A549 (cell line): ENCODE measurements at regions not wholly inside any gene's neighbourhood (a gene's known extent, or its start where the extent isn't known, plus 50 kb on each side); places are given as distances from the start of the nearest gene placed in this dataset.

ENCODE experiments used
- ATAC-seq, 2 experiments: fragments of 200-7000 bp in 1 of 2; fragments of >200 bp in 1 of 2; cut with Nextera tagmentation in 1 of 2; cut with Tn5 transposase in 1 of 2; 3 replicates each; pipeline versions ENCODE4 v1.8.0 to v1.9.1; 2018 to 2020; ENCODE audit warnings: mild to moderate bottlenecking in 1 of 2, moderate library complexity in 1 of 2
- CTCF ChIA-PET: fragments of 300-600 bp; sonication (Branson Sonifier 250); formaldehyde crosslinking; extraction: SDS; loops from one replicate; lab custom pipeline; 2021; ENCODE audit warnings: antibody characterized with exemption, inconsistent platforms; lab: Yijun Ruan, JAX
- POLR2A ChIA-PET: fragments of 350-600 bp; formaldehyde crosslinking; extraction: SDS; loops from one replicate; lab custom pipeline; 2021; ENCODE audit warnings: antibody characterized with exemption, inconsistent platforms; lab: Yijun Ruan, JAX
- DNase-seq, 2 experiments: peaks; one replicate each; pipeline versions ENCODE4 v3.0.0 to v3.0.0-alpha.2; 2011 to 2016; ENCODE audit warnings: low read depth in 1 of 2, low spot score in 1 of 2
- FAIRE-seq: peaks from 2 replicates; lab custom pipeline; 2011; peaks lifted over from hg19 to GRCh38; lab: Jason Lieb, UNC
- H3K27ac ChIP-seq, 2 experiments: fragments of >200 bp; sonication (Bioruptor Twin); formaldehyde crosslinking; 3 replicates each; pipeline ENCODE4 v1.5.1; 2016 to 2017
- H3K4me1 ChIP-seq: fragments of >200 bp; sonication (Bioruptor Twin); formaldehyde crosslinking; 3 replicates; pipeline ENCODE4 v1.6.1; 2016
- H3K4me2 ChIP-seq: fragments of >200 bp; sonication (Bioruptor Twin); formaldehyde crosslinking; 3 replicates; pipeline ENCODE4 v1.6.1; 2016
- H3K4me3 ChIP-seq: fragments of >200 bp; sonication (Bioruptor Twin); formaldehyde crosslinking; 3 replicates; pipeline ENCODE4 v1.5.1; 2016
- H3K9me3 ChIP-seq: fragments of >200 bp; sonication (Bioruptor Twin); formaldehyde crosslinking; 3 replicates; pipeline ENCODE4 v1.6.1; 2016
- ATOH8 ChIP-seq: fragments of 250-450 bp; sonication (Bioruptor Pico); IDR thresholded peaks from 2 replicates; pipeline ENCODE4 v1.5.0; 2020; ENCODE audit warnings: low read depth, mild to moderate bottlenecking, moderate library complexity
- BCL3 ChIP-seq: fragments of >200 bp; sonication (Bioruptor Twin); formaldehyde crosslinking; IDR thresholded peaks from 3 replicates; pipeline ENCODE4 v1.6.1; 2016
- BHLHE40 ChIP-seq: IDR thresholded peaks from 2 replicates; pipeline ENCODE4 v1.6.1; 2012; ENCODE audit warnings: low read depth, low read length, inconsistent platforms
- CHD4 ChIP-seq: fragments of 200-600 bp; sonication (generic); IDR thresholded peaks from 2 replicates; pipeline ENCODE4 v1.6.1; 2016; ENCODE audit warnings: antibody characterized with exemption, mild to moderate bottlenecking, borderline replicate concordance
- E2F6 ChIP-seq: IDR thresholded peaks from 2 replicates; pipeline ENCODE4 v1.6.1; 2012; ENCODE audit warnings: low read depth, borderline replicate concordance
- EHMT2 ChIP-seq: fragments of 200-600 bp; sonication (generic); IDR thresholded peaks from 2 replicates; pipeline ENCODE4 v1.6.1; 2016; ENCODE audit warnings: antibody characterized with exemption, low read depth, mild to moderate bottlenecking, moderate library complexity
- EP300 ChIP-seq, 2 experiments: fragments of >200 bp; sonication (Bioruptor Twin); formaldehyde crosslinking; IDR thresholded peaks; 2 replicates in 1 of 2; 3 replicates in 1 of 2; pipeline ENCODE4 v1.6.1; 2016 to 2017
- FOSL2 ChIP-seq, 2 experiments: fragments of 450-650 bp in 1 of 2; fragments of >200 bp in 1 of 2; sonication (Bioruptor Twin) in 1 of 2; formaldehyde crosslinking; IDR thresholded peaks; 2 replicates each; pipeline versions ENCODE4 v1.5.0 to v1.6.1; 2016 to 2020; ENCODE audit warnings: mild to moderate bottlenecking in 1 of 2, moderate library complexity in 1 of 2
- FOXS1 ChIP-seq: fragments of 250-450 bp; sonication (Bioruptor Pico); IDR thresholded peaks from 2 replicates; pipeline ENCODE4 v1.5.0; 2020; ENCODE audit warnings: mild to moderate bottlenecking, moderate library complexity
- HDAC2 ChIP-seq: fragments of 200-600 bp; sonication (generic); IDR thresholded peaks from 2 replicates; pipeline ENCODE4 v1.6.1; 2016
- MAFK ChIP-seq: fragments of 450-650 bp; IDR thresholded peaks from 2 replicates; pipeline ENCODE4 v1.6.1; 2014; ENCODE audit not compliant: partially characterized antibody
- MAX ChIP-seq: IDR thresholded peaks from 2 replicates; pipeline ENCODE4 v1.6.1; 2012
- MYC ChIP-seq: IDR thresholded peaks from 2 replicates; pipeline ENCODE4 v1.6.1; 2012; ENCODE audit warnings: mild to moderate bottlenecking, inconsistent platforms, low read length, improper control_type of control experiment, borderline replicate concordance
- NFE2L2 ChIP-seq: fragments of 150-350 bp; conservative IDR thresholded peaks from 2 replicates; pipeline ENCODE4 v1.6.1; 2014; ENCODE audit warnings: low read length
- PHF8 ChIP-seq: fragments of 200-600 bp; sonication (generic); IDR thresholded peaks from 2 replicates; pipeline ENCODE4 v1.6.1; 2016; ENCODE audit warnings: low read depth, mild to moderate bottlenecking, antibody characterized with exemption, moderate library complexity, borderline replicate concordance
- POLR2A ChIP-seq: IDR thresholded peaks from 2 replicates; pipeline ENCODE4 v1.6.1; 2012; ENCODE audit warnings: mild to moderate bottlenecking, low read length
- RAD21 ChIP-seq, 2 experiments: fragments of >200 bp in 1 of 2; sonication (Bioruptor Twin) in 1 of 2; formaldehyde crosslinking in 1 of 2; IDR thresholded peaks in 1 of 2; conservative IDR thresholded peaks in 1 of 2; 2 replicates in 1 of 2; 3 replicates in 1 of 2; pipeline ENCODE4 v1.6.1; 2012 to 2018; ENCODE audit warnings: inconsistent platforms in 1 of 2
- RFX5 ChIP-seq: fragments of 450-650 bp; IDR thresholded peaks from 2 replicates; pipeline ENCODE4 v1.7.1; 2014; ENCODE audit warnings: antibody characterized with exemption, mild to moderate bottlenecking, moderate library complexity
- ZC3H11A ChIP-seq: fragments of 450-650 bp; IDR thresholded peaks from 2 replicates; pipeline ENCODE4 v1.6.1; 2014; ENCODE audit warnings: antibody characterized with exemption, mild to moderate bottlenecking
- ZFP36 ChIP-seq: fragments of 450-650 bp; IDR thresholded peaks from 2 replicates; pipeline ENCODE4 v1.6.1; 2014; ENCODE audit warnings: borderline replicate concordance; ENCODE audit not compliant: partially characterized antibody
- WGBS: methylation state at CpG from one replicate; pipeline ENCODE4 v1.1.6; 2017; ENCODE audit errors: missing lambda C conversion rate; 5-methylcytosine and 5-hydroxymethylcytosine counted together

GRCh38 chr13:111567637-111568036, 247.2 kb downstream of the TEX29 start:
- no peak for FAIRE-seq
- no peak for TF ChIP-seq NFE2L2
- TF ChIP-seq CHD4 = no peak
- no peak for TF ChIP-seq FOSL2 (IDR thresholded peaks at IDR 0.05)
- no peak for TF ChIP-seq FOSL2 (CRISPR knock-in tag; IDR thresholded peaks at IDR 0.05)
- no peak for TF ChIP-seq HDAC2
- no peak for TF ChIP-seq BCL3
- TF ChIP-seq ATOH8 = no peak
- no peak for TF ChIP-seq MAX
- TF ChIP-seq ZFP36 = no peak
- no peak for TF ChIP-seq PHF8
- no peak overlapping the region for H3K4me3 ChIP-seq
- no peak for ATAC-seq
- no peak overlapping the region for H3K27ac ChIP-seq
- no peak for DNase-seq
- POLR2A ChIA-PET = no interaction called here
- no peaks in the 10 kb centered on the region for H3K9me3 ChIP-seq
- H3K4me1 ChIP-seq = no peaks in the 10 kb centered on the region
- WGBS = 5% methylated on average over 16 of the region's 16 CpGs
- CTCF ChIA-PET = no interaction called here
- H3K4me2 ChIP-seq = no peak overlapping the region

GRCh38 chr13:111568290-111568689, 247.8 kb downstream of the TEX29 start:
- FAIRE-seq (no peak), DNase-seq (no peak)
- CTCF ChIA-PET = no interaction called here

GRCh38 chr13:111570911-111571310, 250.5 kb downstream of the TEX29 start:
- no peak for DNase-seq
- H3K27ac ChIP-seq = no peak overlapping the region
- no peak overlapping the region for H3K4me3 ChIP-seq
- no peak overlapping the region for H3K4me2 ChIP-seq
- WGBS = 0% methylated on average over 1 of the region's 1 CpG
- 0 out of 3 replicates have a peak, but pooled peaks cover 3% of the 10 kb centered on the region for H3K9me3 ChIP-seq
- ATAC-seq = no peak
- POLR2A ChIA-PET = no interaction called here
- no peaks in the 10 kb centered on the region for H3K4me1 ChIP-seq
- CTCF ChIA-PET = no interaction called here
- no peak for FAIRE-seq
- TF ChIP-seq RAD21 (conservative IDR thresholded peaks at IDR 0.05 in 1 of 2, IDR thresholded peaks at IDR 0.05 in 1 of 2) (no peak), POLR2A (no peak), HDAC2 (no peak), BHLHE40 (no peak), MAFK (no peak), EHMT2 (no peak), MYC (no peak), NFE2L2 (no peak), E2F6 (no peak)

More at GRCh38 chr13:111568290-111568689, 247.8 kb downstream of the TEX29 start:
- Histone ChIP-seq H3K4me3 (no peak overlapping the region), H3K4me1 (no peaks in the 10 kb centered on the region), H3K27ac (no peak overlapping the region), H3K9me3 (no peaks in the 10 kb centered on the region), H3K4me2 (no peak overlapping the region)
- TF ChIP-seq RFX5 = no peak
- no peak for TF ChIP-seq EP300 (IDR thresholded peaks at IDR 0.05)
- TF ChIP-seq ZC3H11A = no peak
- no peak for TF ChIP-seq FOXS1
- POLR2A ChIA-PET = no interaction called here
- WGBS = 1% methylated on average over 8 of the region's 8 CpGs
- ATAC-seq = no peak
